PC-9 (cell line): ENCODE measurements at regions not wholly inside any gene's neighbourhood (a gene's known extent, or its start where the extent isn't known, plus 50 kb on each side); places are given as distances from the start of the nearest gene placed in this dataset.

ENCODE experiments used
- BruUV-seq: library from RNA; stranded (reverse); fragments of 400-500 nt; replicated peaks from 2 replicates; lab custom pipeline; 2021; lab: Mats Ljungman, UMichigan
- CTCF ChIA-PET: fragments of 300-600 bp; sonication (Branson Sonifier 250); formaldehyde crosslinking; loops from one replicate; lab custom pipeline; 2022; ENCODE audit warnings: antibody characterized with exemption; lab: Charles Lee
- POLR2A ChIA-PET: fragments of 300-600 bp; sonication (Branson Sonifier 250); formaldehyde crosslinking; loops from one replicate; lab custom pipeline; 2022; ENCODE audit warnings: antibody characterized with exemption; ENCODE audit not compliant: unreplicated experiment; lab: Charles Lee
- DNase-seq, 2 experiments: peaks; one replicate each; pipeline versions ENCODE4 v3.0.0 to v3.0.0-alpha.2; 2015 to 2022; ENCODE audit warnings: mixed read lengths in 1 of 2
- H2AFZ ChIP-seq: fragments of 200-600 bp; sonication (generic); 2 replicates; pipeline ENCODE4 v1.8.1; 2017; ENCODE audit warnings: antibody characterized with exemption
- H3F3A ChIP-seq: fragments of 200-600 bp; sonication (generic); 2 replicates; pipeline ENCODE4 v1.8.1; 2017; ENCODE audit warnings: antibody characterized with exemption, mild to moderate bottlenecking, low read depth; ENCODE audit not compliant: insufficient read depth
- H3K27ac ChIP-seq: fragments of 200-600 bp; sonication (generic); 2 replicates; pipeline ENCODE4 v1.6.1; 2016; ENCODE audit warnings: mixed run types
- H3K27me3 ChIP-seq: fragments of 200-600 bp; sonication (generic); 2 replicates; pipeline ENCODE4 v1.6.1; 2016; ENCODE audit warnings: low read depth, mixed run types; ENCODE audit not compliant: insufficient read depth
- H3K36me3 ChIP-seq: fragments of 200-600 bp; sonication (generic); 2 replicates; pipeline ENCODE4 v1.6.1; 2016; ENCODE audit warnings: low read depth, mixed run types
- H3K4me1 ChIP-seq: fragments of 200-600 bp; sonication (generic); replicated peaks from 2 replicates; pipeline ENCODE4 v1.6.1; 2016; ENCODE audit warnings: mixed run types; ENCODE audit not compliant: insufficient read depth
- H3K4me2 ChIP-seq: fragments of 200-600 bp; sonication (generic); 2 replicates; pipeline ENCODE4 v1.6.1; 2017; ENCODE audit warnings: mixed run types
- H3K4me3 ChIP-seq: fragments of 200-600 bp; sonication (generic); 2 replicates; pipeline ENCODE4 v1.6.1; 2016; ENCODE audit warnings: mixed run types
- H3K79me2 ChIP-seq: fragments of 200-600 bp; sonication (generic); 2 replicates; pipeline ENCODE4 v1.6.1; 2017; ENCODE audit warnings: low read depth, mixed run types
- H3K9me2 ChIP-seq: fragments of 200-600 bp; sonication (generic); 2 replicates; pipeline ENCODE4 v1.8.1; 2017; ENCODE audit warnings: mild to moderate bottlenecking; ENCODE audit not compliant: insufficient read depth
- H3K9me3 ChIP-seq: fragments of 200-600 bp; sonication (generic); 2 replicates; pipeline ENCODE4 v1.8.1; 2016; ENCODE audit warnings: low read depth; ENCODE audit not compliant: insufficient read depth
- H4K20me1 ChIP-seq: fragments of 200-600 bp; sonication (generic); 2 replicates; pipeline ENCODE4 v1.8.1; 2017; ENCODE audit not compliant: insufficient read depth
- CTCF ChIP-seq: fragments of 200-600 bp; sonication (generic); conservative IDR thresholded peaks from 2 replicates; pipeline ENCODE4 v1.6.1; 2017; ENCODE audit warnings: mixed run types, antibody characterized with exemption, mild to moderate bottlenecking, moderate library complexity
- EZH2 ChIP-seq: fragments of 200-600 bp; sonication (generic); IDR thresholded peaks from 2 replicates; pipeline ENCODE4 v1.8.0; 2017; ENCODE audit warnings: antibody characterized with exemption, low read depth
- intact Hi-C: fragments of 100-400 bp; cut with micrococcal nuclease; formaldehyde crosslinking; loops from one replicate; pipeline ENCODE4 v1.10.0; 2022; ENCODE audit not compliant: unreplicated experiment

GRCh38 chr14:30303350-30303749 is 255.6 kb upstream of the G2E3 start:
- Histone ChIP-seq H3K36me3 (no peaks in the 10 kb centered on the region), H4K20me1 (no peaks in the 10 kb centered on the region), H3K27ac (no peak overlapping the region), H3F3A (no peaks in the 10 kb centered on the region), H3K9me3 (no peaks in the 10 kb centered on the region), H3K27me3 (no peaks in the 10 kb centered on the region), H3K9me2 (no peaks in the 10 kb centered on the region), H3K4me3 (no peak overlapping the region), H3K4me2 (no peak overlapping the region), H2AFZ (no peak overlapping the region), H3K79me2 (no peaks in the 10 kb centered on the region), H3K4me1 (no peaks in the 10 kb centered on the region)
- DNase-seq, result no peak
- CTCF ChIA-PET, result no interaction called here
- POLR2A ChIA-PET, result no interaction called here
- TF ChIP-seq EZH2 (no peak), CTCF (no peak)
- no TSS peak for BruUV-seq
- intact Hi-C loops, result no loop called here

- Histone ChIP-seq H3K79me2 (no peaks in the 10 kb centered on the region), H3K27ac (no peak overlapping the region), H3K9me2 (no peaks in the 10 kb centered on the region), H3K4me3 (no peak overlapping the region), H3K27me3 (no peaks in the 10 kb centered on the region), H3K4me2 (no peak overlapping the region), H4K20me1 (no peaks in the 10 kb centered on the region), H3K9me3 (no peaks in the 10 kb centered on the region), H2AFZ (no peak overlapping the region), H3F3A (no peaks in the 10 kb centered on the region), H3K36me3 (no peaks in the 10 kb centered on the region), H3K4me1 (no peaks in the 10 kb centered on the region)
- TF ChIP-seq CTCF (no peak), EZH2 (no peak)
- ChIA-PET POLR2A (no interaction called here), CTCF (no interaction called here)
- no peak for DNase-seq
- intact Hi-C loops, result no loop called here
- BruUV-seq, result no TSS peak
Observed at GRCh38 chr14:30305346-30305745, 253.6 kb upstream of the G2E3 start.

GRCh38 chr14:30309405-30309804 is 249.6 kb upstream of the G2E3 start:
- Histone ChIP-seq H3K9me2 (no peaks in the 10 kb centered on the region), H3K9me3 (no peaks in the 10 kb centered on the region), H3K4me1 (no peaks in the 10 kb centered on the region), H3K79me2 (no peaks in the 10 kb centered on the region), H4K20me1 (no peaks in the 10 kb centered on the region), H3K27me3 (no peaks in the 10 kb centered on the region), H3F3A (no peaks in the 10 kb centered on the region), H3K4me2 (no peak overlapping the region), H3K4me3 (no peak overlapping the region), H2AFZ (no peak overlapping the region), H3K27ac (no peak overlapping the region), H3K36me3 (no peaks in the 10 kb centered on the region)
- POLR2A ChIA-PET, result no interaction called here
- CTCF ChIA-PET, result no interaction called here
- no peak for DNase-seq
- TF ChIP-seq EZH2 (no peak), CTCF (no peak)
- intact Hi-C loops, result no loop called here
- BruUV-seq, result no TSS peak
